Rectal smooth muscle tissue (tissue), 1 donor: ENCODE measurements at regions not wholly inside any gene's neighbourhood (a gene's known extent, or its start where the extent isn't known, plus 50 kb on each side); places are given as distances from the start of the nearest gene placed in this dataset.

ENCODE experiments used
- H3K27ac ChIP-seq: one replicate; pipeline ENCODE4 v1.7.0; 2013; ENCODE audit warnings: low read depth, low read length, inconsistent platforms
- H3K27me3 ChIP-seq: one replicate; pipeline ENCODE4 v1.7.0; 2013; ENCODE audit warnings: low read length; ENCODE audit not compliant: control insufficient read depth, insufficient read depth
- H3K36me3 ChIP-seq: one replicate; pipeline ENCODE4 v1.7.0; 2013; ENCODE audit warnings: low read length; ENCODE audit not compliant: control insufficient read depth, insufficient read depth
- H3K4me1 ChIP-seq: one replicate; pipeline ENCODE4 v1.7.0; 2013; ENCODE audit warnings: low read length; ENCODE audit not compliant: control insufficient read depth, insufficient read depth
- H3K4me3 ChIP-seq: one replicate; pipeline ENCODE4 v1.7.0; 2013; ENCODE audit warnings: low read length
- H3K9ac ChIP-seq: one replicate; pipeline ENCODE4 v1.7.0; 2013; ENCODE audit warnings: low read length

DNA sequence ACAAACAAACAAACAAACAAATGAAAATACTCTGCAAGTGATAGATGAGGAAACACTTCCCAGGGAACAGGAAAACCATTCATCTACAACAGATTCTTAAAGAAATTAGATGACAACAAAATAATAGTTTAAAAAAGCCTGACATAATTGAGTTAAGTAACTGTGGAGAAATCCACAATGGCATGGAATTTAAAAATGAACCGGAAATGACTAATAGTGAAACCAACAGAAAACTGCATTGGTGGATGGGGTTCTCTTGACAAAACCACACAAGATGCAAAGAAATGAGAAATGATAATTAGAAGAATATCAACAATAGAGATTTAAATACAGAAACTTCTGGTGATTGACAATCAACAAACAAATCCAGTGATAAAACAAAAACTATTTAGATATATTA lies 785.6 kb downstream of the QKI start:
- no peaks in the 10 kb centered on the region for H3K27me3 ChIP-seq
- no peaks in the 10 kb centered on the region for H3K4me1 ChIP-seq
- H3K36me3 ChIP-seq: no peaks in the 10 kb centered on the region
- H3K27ac ChIP-seq: no peak overlapping the region
- no peak overlapping the region for H3K9ac ChIP-seq
- no peak overlapping the region for H3K4me3 ChIP-seq

GRCh38 chr6:164195942-164196281 lies 781.4 kb downstream of the QKI start:
- H3K9ac ChIP-seq: no peak overlapping the region
- H3K4me3 ChIP-seq: no peak overlapping the region
- H3K36me3 ChIP-seq: no peaks in the 10 kb centered on the region
- no peaks in the 10 kb centered on the region for H3K27me3 ChIP-seq
- no peaks in the 10 kb centered on the region for H3K4me1 ChIP-seq
- H3K27ac ChIP-seq: no peak overlapping the region

DNA sequence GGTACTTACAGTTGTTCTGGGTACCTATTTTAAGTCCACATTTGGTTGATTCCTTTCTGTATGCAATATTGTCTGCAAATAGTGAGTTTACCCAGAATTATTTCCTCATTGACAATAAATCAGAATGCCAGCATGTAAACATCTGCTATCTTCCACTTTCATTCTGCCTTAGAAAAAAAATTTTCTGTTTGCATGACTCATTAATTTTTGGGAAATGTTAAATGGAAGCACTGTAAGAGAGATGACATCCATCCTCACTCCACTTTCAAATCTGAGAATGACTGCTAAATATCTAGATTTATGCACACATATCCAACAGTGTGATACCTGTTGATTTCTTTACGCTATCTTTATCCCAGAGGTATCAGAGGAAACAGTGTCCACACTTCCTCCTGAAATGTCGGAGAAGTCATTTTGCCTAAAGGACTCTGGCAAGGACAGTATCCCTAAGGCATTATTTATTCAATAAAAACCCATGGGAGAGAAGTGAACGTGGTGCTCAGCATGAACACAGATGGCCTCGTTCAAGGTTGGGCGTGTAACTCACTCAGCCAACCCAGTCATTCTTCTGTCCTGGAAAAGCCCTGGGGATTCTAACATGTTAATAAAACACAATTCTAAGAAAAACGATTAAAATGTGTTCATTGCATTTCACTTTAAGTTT lies 780.9 kb downstream of the QKI start:
- Histone ChIP-seq H3K36me3 (no peaks in the 10 kb centered on the region), H3K9ac (no peak overlapping the region), H3K27me3 (no peaks in the 10 kb centered on the region), H3K27ac (no peak overlapping the region), H3K4me1 (no peaks in the 10 kb centered on the region), H3K4me3 (no peak overlapping the region)

- Histone ChIP-seq H3K9ac (no peak overlapping the region), H3K4me1 (no peaks in the 10 kb centered on the region), H3K4me3 (no peak overlapping the region), H3K27ac (no peak overlapping the region), H3K27me3 (no peaks in the 10 kb centered on the region), H3K36me3 (no peaks in the 10 kb centered on the region)
Measured at GRCh38 chr6:164188861-164189260, 774.3 kb downstream of the QKI start.

- Histone ChIP-seq H3K9ac (no peak overlapping the region), H3K27me3 (no peaks in the 10 kb centered on the region), H3K4me1 (no peaks in the 10 kb centered on the region), H3K36me3 (no peaks in the 10 kb centered on the region), H3K27ac (no peak overlapping the region), H3K4me3 (no peak overlapping the region)
Measured at GRCh38 chr6:164185471-164185871, 771.0 kb downstream of the QKI start.

DNA sequence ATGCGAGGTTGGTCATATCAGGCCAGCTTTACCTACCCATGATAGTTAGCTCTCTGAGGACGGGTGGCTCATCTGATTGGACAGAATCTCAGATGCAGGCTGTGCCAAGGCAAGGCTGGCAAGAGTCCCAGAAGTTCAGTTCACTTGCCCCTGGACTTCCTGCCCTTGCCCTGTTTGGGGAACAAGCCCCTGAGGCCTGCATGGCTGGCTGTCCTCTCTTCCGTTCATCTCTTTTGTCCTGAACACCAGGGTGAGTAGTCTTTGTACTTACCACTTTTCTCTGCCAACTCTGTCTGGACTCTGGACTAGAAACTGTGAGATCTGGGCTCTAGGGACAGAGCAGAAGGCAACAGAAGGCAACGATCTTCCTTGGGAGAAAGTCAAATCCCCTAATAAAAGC lies 769.9 kb downstream of the QKI start:
- Histone ChIP-seq H3K27me3 (no peaks in the 10 kb centered on the region), H3K9ac (no peak overlapping the region)

DNA sequence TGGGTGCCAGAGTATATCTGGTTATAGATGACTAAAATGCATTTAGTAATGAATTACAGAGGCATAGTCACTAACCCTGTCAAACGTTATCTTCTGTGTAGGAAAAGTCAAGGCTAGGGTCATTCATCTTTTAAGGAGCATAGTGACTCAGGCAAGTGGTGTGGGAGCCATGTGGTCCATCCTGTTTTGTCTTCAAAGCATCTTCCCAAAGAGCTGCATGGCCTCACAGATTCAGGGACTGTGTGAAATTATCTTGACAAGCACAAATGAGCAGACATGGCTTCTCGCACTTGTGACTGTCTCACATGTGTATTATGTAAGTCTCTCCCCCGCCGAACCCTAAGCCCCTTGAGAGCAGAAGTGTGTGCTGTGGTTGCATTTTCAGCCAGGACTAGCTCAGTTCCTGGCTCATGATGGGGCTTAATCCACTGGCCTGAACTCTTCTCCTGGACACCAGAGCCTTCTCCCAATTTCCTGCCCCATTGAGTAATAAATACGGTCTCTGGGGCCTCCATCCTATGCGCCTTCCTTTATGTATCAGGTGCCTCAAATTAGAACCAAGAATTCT lies 769.1 kb downstream of the QKI start:
- no peaks in the 10 kb centered on the region for H3K36me3 ChIP-seq
- H3K27me3 ChIP-seq: no peaks in the 10 kb centered on the region
- H3K4me1 ChIP-seq: no peaks in the 10 kb centered on the region
- no peak overlapping the region for H3K4me3 ChIP-seq
- no peak overlapping the region for H3K9ac ChIP-seq
- H3K27ac ChIP-seq: no peak overlapping the region

More for the DNA sequence above, 769.9 kb downstream of the QKI start:
- H3K4me3 ChIP-seq: no peak overlapping the region
- H3K27ac ChIP-seq: no peak overlapping the region
- H3K4me1 ChIP-seq: no peaks in the 10 kb centered on the region
- H3K36me3 ChIP-seq: no peaks in the 10 kb centered on the region

DNA sequence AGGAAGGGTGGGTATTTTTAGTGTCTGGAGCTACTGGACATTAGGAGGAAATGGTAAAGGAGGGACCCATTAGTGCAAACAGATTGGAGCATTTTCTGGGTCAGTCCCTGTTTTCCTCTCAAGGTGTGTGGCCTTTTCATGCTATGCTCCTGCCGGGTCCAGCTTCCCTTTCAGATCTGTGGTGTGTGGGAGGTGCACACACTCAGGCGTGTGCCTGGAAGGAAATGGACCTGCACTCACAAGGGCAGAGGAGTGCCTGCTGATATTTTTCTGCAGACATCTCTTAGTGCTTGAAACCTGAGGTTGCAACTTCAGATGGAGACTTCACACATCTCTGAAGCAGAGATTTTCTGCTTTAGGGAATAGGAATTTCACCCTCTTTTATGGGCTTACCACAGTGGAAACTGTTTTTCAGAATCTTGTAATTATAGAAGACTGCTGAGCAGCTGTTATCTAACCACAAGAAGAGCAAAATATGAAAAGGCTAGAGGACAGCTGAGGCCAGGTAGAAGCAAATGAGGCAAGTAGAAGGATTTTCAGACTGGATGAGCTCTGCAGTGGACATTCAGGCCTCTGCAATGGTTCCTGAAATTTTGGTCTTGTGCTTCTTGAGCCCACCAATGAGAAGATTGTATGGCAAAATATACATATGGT lies 764.3 kb downstream of the QKI start:
- H3K27ac ChIP-seq: no peak overlapping the region
- H3K4me3 ChIP-seq: no peak overlapping the region
- H3K9ac ChIP-seq: no peak overlapping the region
- no peaks in the 10 kb centered on the region for H3K4me1 ChIP-seq
- H3K27me3 ChIP-seq: no peaks in the 10 kb centered on the region
- no peaks in the 10 kb centered on the region for H3K36me3 ChIP-seq

GRCh38 chr6:164169355-164169754 lies 754.8 kb downstream of the QKI start:
- Histone ChIP-seq H3K36me3 (no peaks in the 10 kb centered on the region), H3K27ac (no peak overlapping the region), H3K9ac (no peak overlapping the region), H3K4me3 (no peak overlapping the region), H3K27me3 (no peaks in the 10 kb centered on the region), H3K4me1 (no peaks in the 10 kb centered on the region)

- Histone ChIP-seq H3K27me3 (no peaks in the 10 kb centered on the region), H3K9ac (no peak overlapping the region), H3K36me3 (no peaks in the 10 kb centered on the region), H3K4me3 (no peak overlapping the region), H3K4me1 (no peaks in the 10 kb centered on the region), H3K27ac (no peak overlapping the region)
Measured at GRCh38 chr6:164168595-164168994, 754.1 kb downstream of the QKI start.

- Histone ChIP-seq H3K36me3 (no peaks in the 10 kb centered on the region), H3K4me1 (no peaks in the 10 kb centered on the region), H3K4me3 (no peak overlapping the region), H3K27ac (no peak overlapping the region), H3K27me3 (no peaks in the 10 kb centered on the region), H3K9ac (no peak overlapping the region)
Measured at GRCh38 chr6:164167873-164168405, 753.4 kb downstream of the QKI start.

DNA sequence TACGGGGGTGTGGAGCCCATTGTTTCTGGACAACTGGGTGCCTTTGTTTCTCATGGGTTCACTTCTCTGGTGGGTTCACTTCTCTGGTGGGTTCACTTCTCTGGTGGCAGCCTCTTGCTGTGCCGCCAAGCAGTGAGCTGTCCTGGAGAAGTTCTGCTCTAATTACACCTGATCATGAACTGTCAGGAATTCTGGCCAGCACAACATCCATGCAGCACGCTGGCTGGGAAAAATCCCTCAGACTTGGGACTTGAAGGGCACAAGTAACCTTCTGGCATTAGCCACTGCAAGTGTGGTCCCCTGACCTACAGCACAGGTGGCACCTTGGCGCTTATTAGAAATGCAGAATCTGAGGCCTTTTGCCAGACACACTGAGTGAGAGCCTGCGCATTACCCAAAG lies 752.5 kb downstream of the QKI start:
- H3K27me3 ChIP-seq: no peaks in the 10 kb centered on the region
- no peaks in the 10 kb centered on the region for H3K36me3 ChIP-seq
- no peak overlapping the region for H3K27ac ChIP-seq
- no peak overlapping the region for H3K4me3 ChIP-seq
- H3K9ac ChIP-seq: no peak overlapping the region
- H3K4me1 ChIP-seq: no peaks in the 10 kb centered on the region

GRCh38 chr6:164166515-164166914 lies 752.0 kb downstream of the QKI start:
- Histone ChIP-seq H3K4me3 (no peak overlapping the region), H3K4me1 (no peaks in the 10 kb centered on the region), H3K27ac (no peak overlapping the region), H3K27me3 (no peaks in the 10 kb centered on the region), H3K9ac (no peak overlapping the region), H3K36me3 (no peaks in the 10 kb centered on the region)
